ENCODE measurements at regions not wholly inside any gene's neighbourhood (a gene's known extent, or its start where the extent isn't known, plus 50 kb on each side); places are given as distances from the start of the nearest gene placed in this dataset.

- TF ChIP-seq POLR2A (IDR thresholded peaks at IDR 0.05) (no peak), CTCF (IDR thresholded peaks at IDR 0.05) (no peak)
Observed at GRCh38 chr4:32440391-32440790, 1720.2 kb downstream of the PCDH7 start.
